ENCODE measurements at regions not wholly inside any gene's neighbourhood (a gene's known extent, or its start where the extent isn't known, plus 50 kb on each side); places are given as distances from the start of the nearest gene placed in this dataset.

DNA sequence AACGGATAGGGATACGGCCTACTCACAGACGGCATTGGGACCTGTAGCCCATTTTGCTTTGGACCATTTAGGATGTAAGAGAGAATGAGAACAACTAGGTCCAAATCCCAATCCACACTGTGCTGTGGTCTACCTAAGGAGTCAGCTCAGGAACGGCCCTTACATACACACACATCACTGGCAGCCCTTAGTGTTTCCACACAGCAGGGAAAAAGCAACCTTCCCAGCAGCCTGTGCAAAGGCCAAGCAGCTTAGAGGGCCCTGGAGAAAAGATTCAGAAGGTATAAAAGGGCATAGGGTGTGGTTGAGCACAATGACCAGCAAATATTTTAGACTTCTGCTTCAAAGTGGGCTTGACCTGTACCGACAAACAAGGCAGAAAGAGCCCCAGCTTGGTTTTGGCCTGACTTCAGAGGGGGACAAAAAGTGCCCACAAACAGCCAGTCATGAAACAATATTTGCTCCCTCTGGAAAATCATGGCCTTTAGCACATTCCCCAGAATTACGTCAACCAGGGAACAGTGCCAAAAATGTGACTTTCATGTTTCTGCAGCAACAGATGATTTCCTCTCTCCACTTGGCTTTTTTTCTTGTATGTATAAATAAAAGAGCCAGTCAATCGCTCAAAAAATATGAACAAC lies 359.5 kb upstream of the FGF16 start:
- Histone ChIP-seq H3K4ac (ENCODE audit: low read depth, low read length) (no peak overlapping the region), H4K8ac (ENCODE audit: low read depth in 2 of 2, low read length in 2 of 2) (no peak overlapping the region), H3K36me3 (ENCODE audit: control insufficient read depth, insufficient read depth, low read length) (no peaks in the 10 kb centered on the region), H2BK20ac (ENCODE audit: low read depth, low read length) (no peak overlapping the region), H3K4me2 (ENCODE audit: low read depth, low read length) (no peak overlapping the region), H2AK9ac (replicated peaks; ENCODE audit: low read depth, low read length, poor library complexity) (no peak overlapping the region), H3K56ac (ENCODE audit: extremely low read depth, insufficient read depth, low read length) (no peak overlapping the region), H2AFZ (replicated peaks; ENCODE audit: low read length, poor library complexity) (no peak overlapping the region), H2BK120ac (ENCODE audit: low read depth, low read length) (no peak overlapping the region), H3K27ac (ENCODE audit: insufficient read depth, low read length) (no peak overlapping the region), H2AK5ac (ENCODE audit: low read depth, low read length) (no peak overlapping the region), H4K91ac (ENCODE audit: insufficient read depth, low read depth, low read length) (no peak overlapping the region), H3K23ac (ENCODE audit: low read depth, low read length) (no peak overlapping the region), H2BK15ac (ENCODE audit: low read depth, low read length) (no peak overlapping the region), H4K20me1 (ENCODE audit: insufficient read depth, low read length) (no peaks in the 10 kb centered on the region), H3K79me1 (ENCODE audit: low read depth in 1 of 2, low read length in 2 of 2) (no peaks in the 10 kb centered on the region), H3K9me1 (ENCODE audit: insufficient read depth, low read length) (no peaks in the 10 kb centered on the region), H3K4me3 (ENCODE audit: insufficient read depth, low read depth, low read length) (no peak overlapping the region), H3K9me3 (ENCODE audit: control insufficient read depth, insufficient read depth, low read length) (peaks cover 2% of the 10 kb centered on the region; the same call in 1 of the 2 replicates), H4K5ac (ENCODE audit: low read depth, low read length) (no peak overlapping the region), H2BK5ac (ENCODE audit: low read depth, low read length, poor library complexity, severe bottlenecking) (no peak overlapping the region), H3K18ac (ENCODE audit: low read depth, low read length) (no peak overlapping the region), H3K9ac (ENCODE audit: low read depth, low read length) (no peak overlapping the region), H3K14ac (replicated peaks; ENCODE audit: low read depth, low read length) (no peak overlapping the region), H3K4me1 (ENCODE audit: control insufficient read depth, insufficient read depth, low read length) (no peaks in the 10 kb centered on the region), H3K27me3 (ENCODE audit: control insufficient read depth, insufficient read depth, low read length) (no peaks in the 10 kb centered on the region)
- intact Hi-C loops (cut with micrococcal nuclease): no loop called here
- no TSS peak for BruUV-seq (replicated peaks)
- CTCF ChIA-PET: no interaction called here
- dilution Hi-C loops (cut with HindIII; ENCODE audit: low sequenced_read_pairs, unreplicated experiment): no loop called here
- ATAC-seq (ENCODE audit: low read depth) (no peak), DNase-seq (peak; percentile 10)
- TF ChIP-seq POLR2A (IDR thresholded peaks at IDR 0.05; ENCODE audit: low read depth, low read length) (no peak), RCOR1 (IDR thresholded peaks at IDR 0.05; ENCODE audit: insufficient replicate concordance, low read length) (no peak), MXI1 (IDR thresholded peaks at IDR 0.05; ENCODE audit: borderline replicate concordance, low read depth, low read length) (no peak), CHD1 (IDR thresholded peaks at IDR 0.05; ENCODE audit: low read depth, low read length) (no peak), MAZ (IDR thresholded peaks at IDR 0.05; ENCODE audit: borderline replicate concordance, low read depth, low read length) (no peak), MAFK (IDR thresholded peaks at IDR 0.05; ENCODE audit: low read depth, low read length) (no peak), RAD21 (IDR thresholded peaks at IDR 0.05; ENCODE audit: low read length) (no peak), CEBPB (IDR thresholded peaks at IDR 0.05; ENCODE audit: low read depth, low read length) (no peak)
- TF ChIP-seq, protein P1, sequence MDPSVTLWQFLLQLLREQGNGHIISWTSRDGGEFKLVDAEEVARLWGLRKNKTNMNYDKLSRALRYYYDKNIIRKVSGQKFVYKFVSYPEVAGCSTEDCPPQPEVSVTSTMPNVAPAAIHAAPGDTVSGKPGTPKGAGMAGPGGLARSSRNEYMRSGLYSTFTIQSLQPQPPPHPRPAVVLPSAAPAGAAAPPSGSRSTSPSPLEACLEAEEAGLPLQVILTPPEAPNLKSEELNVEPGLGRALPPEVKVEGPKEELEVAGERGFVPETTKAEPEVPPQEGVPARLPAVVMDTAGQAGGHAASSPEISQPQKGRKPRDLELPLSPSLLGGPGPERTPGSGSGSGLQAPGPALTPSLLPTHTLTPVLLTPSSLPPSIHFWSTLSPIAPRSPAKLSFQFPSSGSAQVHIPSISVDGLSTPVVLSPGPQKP (IDR thresholded peaks at IDR 0.05; ENCODE audit: borderline replicate concordance, low read depth, low read length): no peak
- in situ Hi-C loops (cut with MboI; ENCODE audit: low sequenced_read_pairs): no loop called here
- no CpG with 5 or more reads among the region's 7 CpGs for WGBS, 2 experiments (ENCODE audit: extremely low coverage in 2 of 2, insufficient read length in 1 of 2)
- POLR2A ChIA-PET (ENCODE audit: unreplicated experiment): no interaction called here

Measured in IMR-90 (cell line).